IMR-90 (cell line): ENCODE measurements at regions not wholly inside any gene's neighbourhood (a gene's known extent, or its start where the extent isn't known, plus 50 kb on each side); places are given as distances from the start of the nearest gene placed in this dataset.

Source experiments
- ATAC-seq: fragments of 200-7000 bp; cut with Tn5 transposase; 2 replicates; pipeline ENCODE4 v1.9.1; 2020; ENCODE audit warnings: low read depth, mild to moderate bottlenecking, moderate library complexity
- BruUV-seq: library from RNA; stranded (reverse); fragments of 400-500 nt; replicated peaks from 2 replicates; lab custom pipeline; 2021; lab: Mats Ljungman, UMichigan
- CTCF ChIA-PET: fragments of 300-600 bp; formaldehyde crosslinking; extraction: SDS; loops from one replicate; lab custom pipeline; 2021; ENCODE audit warnings: antibody characterized with exemption; lab: Yijun Ruan, JAX
- POLR2A ChIA-PET: fragments of 300-600 bp; sonication (Branson Sonifier 250); formaldehyde crosslinking; loops from one replicate; lab custom pipeline; 2022; ENCODE audit warnings: antibody characterized with exemption; ENCODE audit not compliant: unreplicated experiment; lab: Charles Lee
- DNase-seq: peaks from one replicate; pipeline ENCODE4 v3.0.0; 2013
- H2AFZ ChIP-seq: replicated peaks from 2 replicates; pipeline ENCODE3; 2013; ENCODE audit warnings: low read length, mild to moderate bottlenecking; ENCODE audit not compliant: poor library complexity
- H2AK5ac ChIP-seq: 2 replicates; pipeline ENCODE4 v1.6.1; 2013; ENCODE audit warnings: low read depth, low read length, inconsistent platforms
- H2AK9ac ChIP-seq: replicated peaks from 2 replicates; pipeline ENCODE3; 2013; ENCODE audit warnings: mild to moderate bottlenecking, low read depth, low read length, moderate library complexity; ENCODE audit not compliant: poor library complexity
- H2BK120ac ChIP-seq: 2 replicates; pipeline ENCODE4 v1.6.1; 2013; ENCODE audit warnings: low read depth, low read length, inconsistent platforms
- H2BK15ac ChIP-seq: 3 replicates; pipeline ENCODE4 v1.6.1; 2013; ENCODE audit warnings: low read depth, low read length, inconsistent platforms
- H2BK20ac ChIP-seq: 2 replicates; pipeline ENCODE4 v1.6.1; 2013; ENCODE audit warnings: low read depth, mild to moderate bottlenecking, inconsistent platforms, low read length, moderate library complexity
- H2BK5ac ChIP-seq: 2 replicates; pipeline ENCODE4 v1.6.1; 2013; ENCODE audit warnings: mild to moderate bottlenecking, low read depth, low read length, inconsistent platforms; ENCODE audit not compliant: poor library complexity, severe bottlenecking
- H3K14ac ChIP-seq: replicated peaks from 2 replicates; pipeline ENCODE4 v1.6.1; 2013; ENCODE audit warnings: low read depth, low read length, inconsistent platforms
- H3K18ac ChIP-seq: 2 replicates; pipeline ENCODE4 v1.6.1; 2013; ENCODE audit warnings: low read depth, low read length, control low read depth
- H3K23ac ChIP-seq: 2 replicates; pipeline ENCODE4 v1.6.1; 2013; ENCODE audit warnings: low read depth, low read length, inconsistent platforms
- H3K27ac ChIP-seq: 2 replicates; pipeline ENCODE4 v1.5.1; 2013; ENCODE audit warnings: mild to moderate bottlenecking, control low read depth, low read length; ENCODE audit not compliant: insufficient read depth
- H3K27me3 ChIP-seq: 2 replicates; pipeline ENCODE4 v1.6.1; 2013; ENCODE audit warnings: low read length; ENCODE audit not compliant: control insufficient read depth, insufficient read depth
- H3K36me3 ChIP-seq: 2 replicates; pipeline ENCODE4 v1.6.1; 2013; ENCODE audit warnings: low read length, mixed read lengths; ENCODE audit not compliant: control insufficient read depth, insufficient read depth
- H3K4ac ChIP-seq: 2 replicates; pipeline ENCODE4 v1.6.1; 2013; ENCODE audit warnings: low read depth, low read length, inconsistent platforms
- H3K4me1 ChIP-seq: 2 replicates; pipeline ENCODE4 v1.6.1; 2013; ENCODE audit warnings: low read length, mixed read lengths; ENCODE audit not compliant: control insufficient read depth, insufficient read depth
- H3K4me2 ChIP-seq: 2 replicates; pipeline ENCODE4 v1.6.1; 2013; ENCODE audit warnings: low read depth, mild to moderate bottlenecking, control low read depth, low read length, moderate library complexity
- H3K4me3 ChIP-seq: 2 replicates; pipeline ENCODE4 v1.5.1; 2013; ENCODE audit warnings: low read depth, mild to moderate bottlenecking, control low read depth, low read length, moderate library complexity; ENCODE audit not compliant: insufficient read depth
- H3K56ac ChIP-seq: 2 replicates; pipeline ENCODE4 v1.6.1; 2013; ENCODE audit warnings: low read length, inconsistent platforms; ENCODE audit not compliant: insufficient read depth; ENCODE audit errors: extremely low read depth
- H3K79me1 ChIP-seq, 2 experiments: 2 replicates each; pipeline ENCODE4 v1.6.1; 2013; ENCODE audit warnings: low read length in 2 of 2, inconsistent platforms in 1 of 2, low read depth in 1 of 2
- H3K9ac ChIP-seq: 2 replicates; pipeline ENCODE4 v1.6.1; 2013; ENCODE audit warnings: low read depth, low read length, control low read depth
- H3K9me1 ChIP-seq: 2 replicates; pipeline ENCODE4 v1.6.1; 2013; ENCODE audit warnings: low read length, inconsistent platforms; ENCODE audit not compliant: insufficient read depth
- H3K9me3 ChIP-seq: 2 replicates; pipeline ENCODE4 v1.6.1; 2013; ENCODE audit warnings: low read length; ENCODE audit not compliant: control insufficient read depth, insufficient read depth
- H4K20me1 ChIP-seq: 2 replicates; pipeline ENCODE4 v1.6.1; 2013; ENCODE audit warnings: low read length, inconsistent platforms; ENCODE audit not compliant: insufficient read depth
- H4K5ac ChIP-seq: 2 replicates; pipeline ENCODE4 v1.6.1; 2013; ENCODE audit warnings: mild to moderate bottlenecking, low read depth, low read length, control low read depth
- H4K8ac ChIP-seq, 2 experiments: 2 replicates each; pipeline ENCODE4 v1.6.1; 2013; ENCODE audit warnings: low read depth in 2 of 2, low read length in 2 of 2, control low read depth in 1 of 2, inconsistent platforms in 1 of 2
- H4K91ac ChIP-seq: 2 replicates; pipeline ENCODE4 v1.6.1; 2013; ENCODE audit warnings: low read depth, low read length, inconsistent platforms; ENCODE audit not compliant: insufficient read depth
- BHLHE40 ChIP-seq: fragments of 150-350 bp; IDR thresholded peaks from 2 replicates; pipeline ENCODE4 v1.6.1; 2016; ENCODE audit warnings: mild to moderate bottlenecking, low read depth, low read length
- CHD1 ChIP-seq: IDR thresholded peaks from 2 replicates; pipeline ENCODE4 v1.6.1; 2012; ENCODE audit warnings: low read depth, low read length, improper control_type of control experiment
- CTCF ChIP-seq: conservative IDR thresholded peaks from 2 replicates; pipeline ENCODE4 v1.5.1; 2012; ENCODE audit warnings: mild to moderate bottlenecking, low read depth, low read length, improper control_type of control experiment
- ELK1 ChIP-seq: fragments of 150-350 bp; IDR thresholded peaks from 2 replicates; pipeline ENCODE4 v1.6.1; 2016; ENCODE audit warnings: low read depth, mild to moderate bottlenecking, low read length, moderate library complexity, borderline replicate concordance
- FOS ChIP-seq: fragments of 150-350 bp; IDR thresholded peaks from 2 replicates; pipeline ENCODE4 v1.6.1; 2016; ENCODE audit warnings: low read depth, low read length
- MAZ ChIP-seq: IDR thresholded peaks from 2 replicates; pipeline ENCODE4 v1.6.1; 2012; ENCODE audit warnings: low read depth, mild to moderate bottlenecking, low read length, improper control_type of control experiment, moderate library complexity, borderline replicate concordance
- MXI1 ChIP-seq: IDR thresholded peaks from 2 replicates; pipeline ENCODE4 v1.6.1; 2012; ENCODE audit warnings: low read depth, mild to moderate bottlenecking, low read length, moderate library complexity, borderline replicate concordance
- NFE2L2 ChIP-seq: fragments of 150-350 bp; IDR thresholded peaks from 2 replicates; pipeline ENCODE4 v1.6.1; 2016; ENCODE audit warnings: low read depth, mild to moderate bottlenecking, low read length
- POLR2A ChIP-seq: IDR thresholded peaks from 2 replicates; pipeline ENCODE4 v1.6.1; 2012; ENCODE audit warnings: mild to moderate bottlenecking, low read depth, low read length
- RAD21 ChIP-seq: IDR thresholded peaks from 2 replicates; pipeline ENCODE4 v1.6.1; 2012; ENCODE audit warnings: low read length, improper control_type of control experiment
- RFX5 ChIP-seq: IDR thresholded peaks from 2 replicates; pipeline ENCODE4 v1.8.0; 2012; ENCODE audit warnings: low read depth, mild to moderate bottlenecking, low read length, moderate library complexity
- WGBS, 2 experiments: methylation state at CpG; one replicate each; pipeline versions ENCODE4 v1.1.5 to v1.1.7; 2013; ENCODE audit warnings: missing lambda C conversion rate in 2 of 2; ENCODE audit not compliant: insufficient read length in 1 of 2; ENCODE audit errors: extremely low coverage in 2 of 2; 5-methylcytosine and 5-hydroxymethylcytosine counted together
- dilution Hi-C: fragments of 300-500 bp; cut with HindIII; formaldehyde crosslinking; loops from one replicate; pipeline ENCODE4 v1.14.3; 2018; ENCODE audit warnings: low sequenced_read_pairs; ENCODE audit not compliant: unreplicated experiment
- in situ Hi-C: fragments of 300-500 bp; cut with MboI; formaldehyde crosslinking; loops from 3 replicates; pipeline ENCODE4 v1.14.3; 2019; ENCODE audit warnings: low sequenced_read_pairs, inconsistent platforms, mixed read lengths
- intact Hi-C: fragments of 100-400 bp; cut with micrococcal nuclease; formaldehyde crosslinking; loops from 2 replicates; pipeline ENCODE4 v1.10.0; 2022

- no peak overlapping the region for H2BK15ac ChIP-seq
- H3K9me3 ChIP-seq = no peaks in the 10 kb centered on the region
- no peak overlapping the region for H2AFZ ChIP-seq
- no peak overlapping the region for H4K5ac ChIP-seq
- H3K27ac ChIP-seq = no peak overlapping the region
- no peaks in the 10 kb centered on the region for H3K36me3 ChIP-seq
- H3K4me3 ChIP-seq = no peak overlapping the region
- no peaks in the 10 kb centered on the region; the same call in 1 of the 2 replicates for H3K4me1 ChIP-seq
- H3K4ac ChIP-seq = no peak overlapping the region
- no peak overlapping the region for H4K91ac ChIP-seq
- H4K8ac ChIP-seq = no peak overlapping the region
- intact Hi-C loops (no loop called here), dilution Hi-C loops (no loop called here), in situ Hi-C loops (no loop called here)
- no peak overlapping the region for H2AK9ac ChIP-seq
- DNase-seq (no peak), ATAC-seq (no peak)
- no TSS peak for BruUV-seq
- H3K4me2 ChIP-seq = no peak overlapping the region
- H3K79me1 ChIP-seq = no peaks in the 10 kb centered on the region
- H3K9ac ChIP-seq = no peak overlapping the region
- POLR2A ChIA-PET = no interaction called here
- H3K14ac ChIP-seq = no peak overlapping the region
- CTCF ChIA-PET = interaction anchor here (0.6 to 1.6 kb wide), 2 partner anchors 11 to 26 kb away, joined by 3 read pairs; no protein-coding TSS in a partner anchor
- H3K23ac ChIP-seq = no peak overlapping the region
- no peak overlapping the region for H2BK20ac ChIP-seq
- no peak overlapping the region for H3K56ac ChIP-seq
- no peak for TF ChIP-seq MAZ
- TF ChIP-seq POLR2A = no peak
- no peak for TF ChIP-seq MXI1
- no peak for TF ChIP-seq BHLHE40
- TF ChIP-seq NFE2L2 = no peak
- TF ChIP-seq RAD21 = no peak
- no peak for TF ChIP-seq FOS
- TF ChIP-seq CTCF = no peak
- TF ChIP-seq RFX5 = no peak
- no peak for TF ChIP-seq ELK1
- no peak for TF ChIP-seq CHD1
- no peak overlapping the region for H3K18ac ChIP-seq
- no peak overlapping the region for H2BK5ac ChIP-seq
- no peaks in the 10 kb centered on the region; the same call in 1 of the 2 replicates for H3K27me3 ChIP-seq
- H2AK5ac ChIP-seq = no peak overlapping the region
- WGBS, 2 experiments = no CpG with 5 or more reads among the region's 2 CpGs
- H3K9me1 ChIP-seq = no peaks in the 10 kb centered on the region
- no peaks in the 10 kb centered on the region for H4K20me1 ChIP-seq
- no peak overlapping the region for H2BK120ac ChIP-seq
These were observed 540.2 kb downstream of the CSNK1G3 start for GRCh38 chr5:124052201-124052600.
